ENCODE measurements at regions not wholly inside any gene's neighbourhood (a gene's known extent, or its start where the extent isn't known, plus 50 kb on each side); places are given as distances from the start of the nearest gene placed in this dataset.

DNA sequence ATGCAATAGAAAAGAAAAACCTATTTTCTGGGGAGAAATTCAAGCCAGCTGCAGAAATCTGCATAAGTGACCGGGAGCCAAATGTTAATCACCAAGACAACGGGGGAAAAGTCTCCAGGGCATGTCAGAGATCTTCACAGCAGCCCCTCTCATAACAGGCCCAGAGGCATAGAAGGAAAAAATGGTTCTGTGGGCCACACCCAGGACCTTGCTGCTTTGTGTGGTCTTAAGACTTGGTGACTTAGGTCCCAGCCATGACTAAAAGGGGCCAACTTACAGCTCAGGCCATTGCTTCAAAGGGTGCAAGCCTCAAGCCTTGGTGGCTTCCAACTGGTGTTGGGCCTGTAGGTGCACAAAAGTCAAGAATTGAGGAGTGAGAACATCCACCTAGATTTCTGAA is 2847.6 kb upstream of the PCDH20 start:
- no peak for DNase-seq

DNA sequence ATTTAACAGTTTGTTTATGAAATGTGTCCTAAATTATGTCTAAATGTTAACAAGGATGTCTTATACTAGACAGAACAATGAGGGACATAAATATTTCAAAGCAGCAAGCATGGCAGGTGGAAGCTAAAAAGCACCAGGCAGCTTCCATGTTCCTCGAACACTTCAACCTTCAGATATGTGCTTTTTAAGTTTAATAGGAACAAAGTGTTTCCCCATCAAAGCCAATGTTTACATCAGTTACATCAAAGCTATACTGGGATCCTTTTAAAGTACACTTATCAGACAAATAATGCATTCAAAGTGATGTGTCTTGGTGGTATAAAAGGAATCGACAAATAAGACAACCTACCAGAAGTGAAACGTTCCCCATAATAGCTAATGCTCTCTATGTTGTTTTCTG is 2841.1 kb upstream of the PCDH20 start:
- DNase-seq: no peak

DNA sequence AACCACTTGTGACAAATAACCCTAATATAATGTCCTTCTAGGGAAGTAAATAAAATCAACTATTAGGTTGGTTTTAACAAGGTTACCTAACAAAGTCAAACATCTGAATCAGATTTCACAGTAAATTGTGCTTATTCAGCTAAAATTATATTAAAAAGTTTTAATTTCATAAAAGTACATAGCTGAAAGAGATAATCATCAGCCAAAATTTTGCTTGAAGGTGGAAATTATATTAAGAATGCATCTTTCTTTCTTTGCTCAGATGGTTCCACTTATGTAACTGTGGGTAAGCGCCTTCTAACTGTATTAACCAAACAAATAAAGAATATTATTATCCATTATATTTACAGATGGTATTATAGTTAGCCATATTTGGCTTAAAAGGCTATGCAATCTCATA is 2840.3 kb upstream of the PCDH20 start:
- no peak for DNase-seq

DNA sequence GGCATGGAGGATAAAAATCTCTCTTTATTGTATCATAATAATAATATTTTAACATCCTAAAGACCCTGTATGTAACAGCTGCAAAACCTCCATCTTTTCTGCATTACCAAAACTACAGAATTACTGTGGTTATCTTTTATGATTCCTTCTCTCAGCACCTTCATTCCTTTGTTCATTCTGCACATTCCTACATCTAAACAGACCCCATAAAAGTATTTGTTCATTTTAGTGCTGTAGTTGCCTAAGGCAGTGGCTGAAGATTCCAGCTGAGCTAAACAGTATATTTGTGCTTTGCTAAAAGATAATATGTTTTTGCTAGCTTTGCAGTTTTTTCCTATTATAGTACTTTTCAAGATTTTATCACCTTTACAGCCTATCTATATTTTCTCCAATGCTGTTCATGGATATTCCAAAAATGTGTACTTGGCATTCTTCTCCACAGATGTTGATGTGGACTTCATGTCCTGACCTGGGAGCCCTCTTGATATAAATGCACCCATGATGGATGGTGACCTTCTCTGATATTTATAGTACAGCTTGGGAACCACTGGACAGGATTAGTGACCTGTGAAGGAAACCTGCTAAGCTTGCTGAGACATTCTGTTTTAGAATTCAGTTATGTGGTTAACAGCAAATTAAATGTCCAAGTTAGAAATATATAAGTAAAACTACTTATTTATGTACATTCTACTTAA is 2832.9 kb upstream of the PCDH20 start:
- no peak for DNase-seq

DNA sequence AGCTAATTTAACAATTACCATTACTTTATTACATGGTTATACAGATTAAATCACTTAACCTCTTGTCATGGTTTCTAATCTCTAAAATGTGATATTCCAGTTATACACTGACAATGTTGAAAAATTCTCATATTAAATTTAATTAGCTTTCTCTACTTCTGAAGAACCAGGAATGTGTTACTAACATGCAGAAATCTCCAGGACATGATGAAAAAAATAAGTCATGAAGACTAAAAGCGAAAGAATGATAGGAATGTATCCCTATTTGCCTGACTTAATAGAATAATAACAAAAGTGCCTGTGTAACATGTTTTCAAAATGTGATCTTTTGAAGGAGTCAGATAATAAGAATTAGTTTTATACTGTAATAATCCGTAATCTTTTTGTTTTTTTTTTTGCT is 2823.7 kb upstream of the PCDH20 start:
- DNase-seq: no peak

DNA sequence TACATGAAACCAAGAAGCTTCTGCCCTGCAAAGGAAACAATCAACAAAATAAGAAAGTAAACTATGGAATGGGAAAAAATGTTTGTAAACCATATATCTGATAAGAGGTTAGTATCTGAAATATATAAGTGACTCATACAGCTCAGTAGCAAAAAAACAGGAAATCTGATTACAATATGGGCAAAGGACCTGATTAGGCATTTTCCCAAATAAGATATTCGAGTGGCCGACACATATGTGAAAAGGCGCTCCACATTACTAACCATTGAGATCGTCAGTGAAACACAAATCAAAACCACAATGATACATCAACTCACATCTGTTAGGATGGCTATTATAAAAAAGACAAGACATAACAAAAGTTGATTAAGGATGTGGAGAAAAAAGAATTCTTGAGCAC is 2818.6 kb upstream of the PCDH20 start:
- no peak for DNase-seq

DNA sequence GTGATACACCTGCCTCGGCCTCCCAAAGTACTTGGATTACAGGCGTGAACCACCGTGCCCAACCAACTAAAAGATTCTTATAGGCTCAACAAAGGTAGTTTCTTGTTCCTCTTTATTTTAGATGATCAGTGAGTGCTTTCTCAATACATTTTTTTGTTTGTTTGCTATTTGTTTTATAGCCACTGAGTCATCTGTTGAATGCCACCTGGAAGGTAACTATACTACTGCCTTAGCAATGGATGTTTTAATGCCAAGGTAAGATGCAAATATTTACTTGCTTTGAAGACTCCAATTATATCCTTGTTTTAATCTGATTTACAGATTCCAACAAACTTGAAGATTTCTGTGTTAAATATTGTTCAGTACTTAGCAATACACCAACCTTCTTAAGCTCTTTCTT is 2807.4 kb upstream of the PCDH20 start:
- no peak for DNase-seq

DNA sequence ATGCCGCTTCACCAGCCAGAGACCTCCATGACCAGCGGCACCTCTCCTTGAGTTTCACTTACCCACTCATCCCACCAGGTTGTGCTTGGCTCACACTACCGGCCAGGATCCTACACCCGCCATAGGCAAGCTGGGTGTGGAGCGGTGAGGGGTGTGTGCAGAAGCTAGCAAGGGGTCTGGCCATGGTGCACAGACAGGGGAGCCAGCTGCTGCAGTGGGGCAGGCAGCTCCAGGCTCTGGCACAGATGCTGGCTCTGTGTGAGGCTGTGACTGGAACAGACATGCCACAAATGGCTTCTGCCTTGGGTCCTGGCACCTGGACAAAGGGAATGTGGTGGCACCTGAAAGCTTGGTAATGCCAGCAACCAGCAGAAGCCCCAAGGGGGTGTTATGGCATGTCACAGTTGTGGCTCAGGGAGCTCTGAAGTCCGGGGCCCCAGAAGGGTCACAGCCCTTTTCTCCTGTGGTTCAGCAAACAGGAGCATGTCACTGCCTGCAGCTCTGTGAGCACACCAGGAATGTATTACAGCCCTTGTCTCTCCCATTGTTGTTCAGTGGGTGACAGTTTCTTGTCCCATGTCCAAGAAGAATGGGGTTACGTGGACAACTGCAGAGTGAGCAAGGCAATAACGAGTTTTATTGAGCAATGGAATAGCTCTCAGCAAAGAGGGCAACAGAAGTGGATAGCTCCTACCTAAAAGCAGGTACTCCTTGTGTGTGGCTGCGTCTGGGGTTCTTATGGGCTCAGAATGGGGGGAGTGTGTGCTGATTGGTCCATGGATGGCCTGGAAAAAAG is 2791.0 kb upstream of the PCDH20 start:
- DNase-seq: no peak

DNA sequence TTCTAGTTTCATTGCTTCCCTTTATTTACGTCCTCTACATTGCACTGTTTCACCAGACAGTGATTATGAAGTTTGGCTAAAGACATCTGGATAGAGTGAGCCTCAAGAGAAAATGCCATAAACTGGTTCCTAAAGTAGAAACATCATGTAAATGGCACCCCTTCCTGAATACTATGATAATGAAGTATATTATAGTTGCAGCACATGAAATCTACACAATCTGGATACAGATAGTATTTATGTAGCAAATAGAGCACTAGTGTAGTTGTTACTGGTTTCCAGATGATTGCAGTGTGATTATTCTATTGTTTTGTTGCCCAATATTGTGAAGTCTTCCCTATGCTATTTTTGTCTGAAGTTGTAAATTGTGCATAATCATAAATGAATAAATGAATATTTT is 2786.9 kb upstream of the PCDH20 start:
- no peak for DNase-seq

DNA sequence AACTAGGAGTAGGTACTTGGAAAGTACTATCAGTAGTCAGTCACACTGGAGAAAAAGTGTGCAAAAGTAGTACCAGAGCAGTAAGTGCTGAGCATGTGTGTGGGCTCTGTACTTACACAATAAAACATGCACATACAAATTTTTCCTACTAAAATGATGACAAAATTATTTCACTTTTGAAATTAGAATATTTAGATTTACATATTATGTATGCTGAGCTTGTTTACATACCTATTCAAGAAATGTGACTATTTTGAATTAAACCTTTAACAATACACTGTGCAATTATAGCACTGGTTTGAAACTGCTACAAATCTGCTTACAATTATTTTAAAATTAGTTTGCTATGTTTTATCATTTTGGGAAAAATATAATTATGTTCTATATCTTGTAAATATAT is 2781.6 kb upstream of the PCDH20 start:
- no peak for DNase-seq

DNA sequence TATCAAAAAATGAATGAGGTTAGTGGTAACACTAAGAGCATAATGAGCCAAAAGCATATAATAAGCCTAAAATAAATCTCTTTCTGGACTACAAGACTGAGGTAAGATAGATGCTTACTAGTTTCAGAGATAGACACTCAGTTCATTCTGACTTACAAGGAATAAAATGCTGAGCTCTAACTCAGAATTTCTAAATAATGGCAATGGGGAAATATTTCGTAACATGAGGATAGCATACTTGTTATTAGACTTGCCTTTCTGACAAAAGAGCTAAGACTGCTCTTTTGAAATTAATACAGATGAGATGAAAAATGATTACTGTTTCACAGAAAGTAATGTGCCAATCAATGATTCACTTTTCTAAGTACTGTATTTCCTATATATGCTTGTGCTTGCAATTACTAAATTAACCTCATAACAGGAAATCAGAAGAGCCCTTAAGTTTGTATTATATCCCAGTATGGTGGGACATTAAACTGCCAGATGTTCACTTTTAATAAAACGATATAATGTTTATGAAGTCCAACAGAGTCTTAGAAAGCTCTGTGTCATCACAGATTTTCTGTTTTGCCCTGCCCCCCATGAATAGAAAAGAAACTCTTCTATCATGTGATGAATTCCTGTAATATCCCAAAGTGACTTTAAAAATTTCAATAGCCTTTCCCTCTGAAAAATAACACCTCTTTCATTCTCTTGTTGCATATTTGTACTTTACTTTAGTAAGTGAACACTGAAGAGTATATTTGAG is 2771.0 kb upstream of the PCDH20 start:
- no peak for DNase-seq

DNA sequence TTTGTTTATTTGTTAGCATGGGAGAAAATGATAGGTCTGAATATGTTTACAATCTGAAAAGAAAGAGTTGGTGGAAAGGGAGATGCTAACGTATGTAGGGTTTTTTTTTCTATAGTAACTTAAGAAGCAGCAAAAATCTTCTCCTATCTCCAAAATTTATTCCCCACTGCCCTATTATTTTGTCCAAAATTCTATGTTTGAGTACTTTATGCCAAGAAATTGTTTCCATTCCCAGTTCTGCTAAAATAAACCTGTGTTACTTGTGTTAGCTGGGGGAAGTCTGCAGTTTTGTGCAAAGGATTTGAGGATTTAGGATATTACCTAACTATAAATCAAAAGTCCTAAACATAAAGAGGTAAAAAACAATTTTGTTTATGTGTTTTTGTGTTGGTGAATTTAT is 2770.4 kb upstream of the PCDH20 start:
- no peak for DNase-seq

DNA sequence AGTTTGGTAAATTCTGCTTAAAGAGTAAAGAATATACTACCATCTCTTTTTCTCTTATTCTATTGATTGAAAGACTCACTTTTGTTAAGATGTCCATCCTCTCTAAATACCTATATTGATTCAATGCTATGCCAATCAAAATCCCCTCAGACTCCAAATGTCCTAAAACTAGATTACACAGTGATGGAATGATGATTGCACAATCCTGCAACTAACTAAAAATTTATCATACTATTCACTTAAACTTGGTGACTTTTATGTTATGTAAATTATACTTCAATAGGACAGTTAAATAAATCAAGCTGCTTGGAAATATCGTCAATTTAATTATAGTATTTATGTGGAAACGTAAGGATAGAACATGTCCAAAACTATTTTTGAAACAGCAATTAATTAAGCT is 2765.1 kb upstream of the PCDH20 start:
- no peak for DNase-seq

DNA sequence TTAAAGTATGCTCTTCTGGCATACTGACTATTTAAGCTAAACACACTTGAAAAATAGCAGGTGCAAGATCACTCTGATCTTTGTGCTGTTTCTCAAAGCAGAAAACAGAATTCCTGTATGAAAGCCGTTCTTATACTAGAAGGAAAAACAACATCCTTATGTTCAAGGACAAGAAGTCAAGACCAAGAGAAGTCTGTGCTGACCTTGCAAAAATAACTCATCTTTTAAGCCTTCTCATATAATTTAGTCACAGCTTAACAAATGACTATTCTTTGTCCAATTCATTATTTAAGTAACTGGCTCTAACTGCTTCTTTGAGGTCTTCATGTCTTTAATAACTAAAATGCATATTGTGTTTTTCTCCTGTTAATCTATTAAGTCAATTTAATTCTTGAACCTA is 2750.2 kb upstream of the PCDH20 start:
- DNase-seq: no peak

DNA sequence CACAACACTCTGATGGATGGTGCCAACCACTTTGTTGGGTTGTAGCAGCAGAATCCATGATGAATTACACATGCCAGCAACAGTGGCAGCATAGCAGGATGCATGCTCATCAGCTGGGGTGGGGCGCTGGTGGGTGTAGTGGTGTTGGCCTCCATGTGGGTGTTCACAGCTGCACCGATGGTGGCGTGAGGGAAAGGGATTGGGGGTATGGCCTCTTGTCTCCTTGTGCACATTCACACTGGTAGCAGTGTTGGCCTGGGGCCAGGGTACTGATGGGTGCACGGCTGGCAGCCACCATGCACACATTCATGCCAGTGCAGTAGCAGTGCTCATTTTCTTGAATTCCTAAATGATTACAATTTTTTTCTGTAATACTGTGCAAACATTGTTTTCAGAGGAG is 2748.8 kb upstream of the PCDH20 start:
- no peak for DNase-seq

DNA sequence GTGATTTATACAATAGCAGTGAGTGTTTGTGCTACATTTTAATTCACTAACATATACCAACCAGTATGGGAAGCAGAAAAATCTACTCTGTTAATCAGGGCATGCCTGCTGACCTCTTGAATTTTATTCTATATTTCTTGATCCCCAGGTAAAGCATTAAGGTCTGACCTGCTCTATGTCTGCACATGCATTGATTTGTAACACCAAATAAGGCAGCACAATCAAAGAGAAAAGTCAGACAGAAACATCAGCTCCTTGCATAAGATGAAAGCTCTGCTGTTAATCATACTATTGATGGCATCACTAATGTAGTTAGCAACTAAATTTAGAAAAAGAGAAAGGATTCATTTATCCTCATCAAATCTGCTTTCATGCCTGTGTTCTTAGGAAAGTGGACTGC is 2744.8 kb upstream of the PCDH20 start:
- DNase-seq: no peak

DNA sequence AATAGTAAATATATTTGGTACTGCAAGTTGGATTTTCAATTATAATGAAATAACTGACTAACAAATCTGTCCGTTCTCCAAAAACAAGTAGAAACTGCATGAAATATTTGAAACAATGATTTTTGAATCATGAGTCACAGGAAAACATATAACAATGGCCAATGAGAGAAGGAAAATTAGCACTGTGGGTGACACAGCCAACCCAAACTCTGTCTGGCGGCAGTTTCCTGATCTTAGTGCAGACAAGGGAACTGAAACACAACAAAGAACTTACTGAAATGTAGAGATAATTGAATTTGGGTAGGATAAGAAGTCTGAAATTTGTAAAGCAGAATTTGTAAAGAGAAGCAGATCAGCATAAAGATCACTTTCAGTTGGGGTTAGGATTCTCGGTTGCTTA is 2743.3 kb upstream of the PCDH20 start:
- DNase-seq: no peak

DNA sequence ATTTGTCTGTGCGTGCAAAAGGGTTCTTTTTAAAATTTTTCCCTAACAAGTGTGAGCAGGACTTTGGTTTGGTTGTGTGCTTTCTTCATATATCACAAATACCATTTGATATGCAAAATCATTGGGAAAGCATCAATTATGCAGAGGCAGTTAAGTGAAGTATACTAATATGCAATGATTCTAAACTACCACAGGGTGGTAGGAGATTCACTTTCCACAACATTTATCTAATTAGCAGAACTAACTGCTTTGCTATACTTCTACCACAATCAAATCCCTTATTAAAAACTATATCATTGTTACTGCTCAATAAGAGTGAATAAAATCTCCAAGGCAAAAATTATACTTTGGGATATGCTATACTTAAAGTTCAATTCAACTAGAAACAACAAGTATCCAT is 2738.9 kb upstream of the PCDH20 start:
- no peak for DNase-seq

DNA sequence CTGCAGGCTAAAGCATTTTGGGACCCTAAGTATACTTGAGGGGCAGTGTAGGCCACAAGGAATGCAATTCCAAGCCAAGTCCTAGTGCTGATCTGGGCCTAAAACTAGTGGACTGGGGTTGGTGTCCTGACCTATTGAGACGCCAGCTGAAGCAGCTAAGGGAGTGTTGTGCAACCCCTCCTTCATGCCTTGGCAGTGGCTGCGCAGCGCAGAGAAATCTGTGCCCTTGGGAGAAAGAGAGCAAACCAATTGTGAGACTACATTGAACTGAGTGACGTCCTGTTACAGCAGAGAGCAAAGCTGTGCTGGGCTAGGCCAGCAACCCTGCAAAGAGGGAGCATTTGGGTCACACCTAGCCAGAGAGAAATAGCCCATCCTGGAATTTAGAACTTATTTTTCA is 2715.0 kb upstream of the PCDH20 start:
- no peak for DNase-seq

DNA sequence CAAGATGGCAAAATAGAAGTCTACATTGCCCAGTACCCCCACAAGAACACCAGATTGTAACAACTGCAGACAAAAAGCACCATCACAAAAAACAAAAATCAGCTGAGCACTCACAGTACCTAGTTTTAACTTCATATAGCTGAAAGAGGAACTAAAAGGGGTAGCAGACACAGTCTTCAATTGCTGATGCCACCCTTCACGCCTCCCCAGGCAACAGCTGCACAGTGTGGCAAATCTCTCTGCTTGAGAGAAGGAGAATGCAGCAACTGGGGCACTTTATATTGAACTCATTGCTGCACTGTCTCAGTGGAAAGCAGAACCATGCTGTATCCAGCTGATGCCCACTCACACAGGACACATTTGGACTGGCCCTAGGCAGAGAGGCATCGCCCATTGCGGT is 2714.5 kb upstream of the PCDH20 start:
- DNase-seq: no peak

DNA sequence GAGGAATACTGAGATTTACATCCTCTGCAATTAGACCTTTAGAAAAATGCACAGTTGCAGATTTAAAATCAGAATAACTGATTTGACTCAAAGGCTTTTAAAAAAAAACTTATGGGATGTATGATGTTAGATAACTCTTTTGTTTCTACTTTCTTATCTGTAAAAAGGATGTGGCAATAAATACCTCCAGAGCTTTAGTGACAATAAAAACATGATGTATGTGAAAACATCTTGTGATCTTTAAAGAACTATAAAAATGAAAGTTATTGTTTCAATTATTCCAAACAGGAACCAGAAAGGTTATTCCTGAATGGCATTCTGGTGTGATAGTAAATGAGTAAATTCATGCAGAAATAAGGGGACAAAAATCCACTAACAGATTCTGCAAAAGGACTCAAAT is 2712.2 kb upstream of the PCDH20 start:
- DNase-seq: no peak

DNA sequence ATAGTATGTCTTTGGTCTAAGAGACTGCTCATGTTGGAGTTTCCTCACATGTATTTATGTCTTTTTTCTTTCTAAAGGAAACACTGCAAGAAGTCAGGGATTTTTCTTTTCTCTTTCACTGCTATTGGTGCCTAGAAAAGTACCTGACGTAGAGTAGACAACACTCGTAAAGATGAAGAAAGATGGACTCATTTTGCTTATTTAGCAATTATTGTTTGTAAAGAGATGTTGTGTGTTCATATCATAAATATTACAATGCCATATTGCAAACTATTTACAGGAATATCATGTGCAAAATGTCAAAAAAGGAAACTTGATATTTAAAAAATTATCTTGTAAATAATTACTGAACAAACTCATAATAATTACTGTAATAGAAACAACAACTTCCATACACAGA is 2711.5 kb upstream of the PCDH20 start:
- no peak for DNase-seq

All from nucleus accumbens (tissue), 56 donors.